ENCODE measurements at regions not wholly inside any gene's neighbourhood (a gene's known extent, or its start where the extent isn't known, plus 50 kb on each side); places are given as distances from the start of the nearest gene placed in this dataset.

DNA sequence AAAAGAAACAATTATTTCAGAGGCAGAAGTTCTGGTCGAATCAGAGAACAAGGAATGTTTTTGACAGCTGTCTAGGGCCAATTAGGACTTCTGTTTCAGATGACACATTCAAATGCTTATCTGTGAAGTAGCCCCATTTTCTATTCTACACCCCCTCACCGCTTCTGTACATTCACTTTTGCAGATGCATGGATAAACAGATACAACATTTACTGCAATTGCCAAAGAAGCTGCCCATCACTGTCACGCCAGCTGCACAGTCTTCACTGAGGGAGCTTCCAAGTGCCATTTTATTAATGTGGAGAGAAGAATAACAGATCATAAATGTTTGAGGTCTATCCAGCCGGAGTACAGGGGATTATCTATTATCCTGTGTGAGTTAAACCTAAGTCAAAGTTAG, 426.8 kb upstream of the ARID1B start:
- TF ChIP-seq, protein P1, sequence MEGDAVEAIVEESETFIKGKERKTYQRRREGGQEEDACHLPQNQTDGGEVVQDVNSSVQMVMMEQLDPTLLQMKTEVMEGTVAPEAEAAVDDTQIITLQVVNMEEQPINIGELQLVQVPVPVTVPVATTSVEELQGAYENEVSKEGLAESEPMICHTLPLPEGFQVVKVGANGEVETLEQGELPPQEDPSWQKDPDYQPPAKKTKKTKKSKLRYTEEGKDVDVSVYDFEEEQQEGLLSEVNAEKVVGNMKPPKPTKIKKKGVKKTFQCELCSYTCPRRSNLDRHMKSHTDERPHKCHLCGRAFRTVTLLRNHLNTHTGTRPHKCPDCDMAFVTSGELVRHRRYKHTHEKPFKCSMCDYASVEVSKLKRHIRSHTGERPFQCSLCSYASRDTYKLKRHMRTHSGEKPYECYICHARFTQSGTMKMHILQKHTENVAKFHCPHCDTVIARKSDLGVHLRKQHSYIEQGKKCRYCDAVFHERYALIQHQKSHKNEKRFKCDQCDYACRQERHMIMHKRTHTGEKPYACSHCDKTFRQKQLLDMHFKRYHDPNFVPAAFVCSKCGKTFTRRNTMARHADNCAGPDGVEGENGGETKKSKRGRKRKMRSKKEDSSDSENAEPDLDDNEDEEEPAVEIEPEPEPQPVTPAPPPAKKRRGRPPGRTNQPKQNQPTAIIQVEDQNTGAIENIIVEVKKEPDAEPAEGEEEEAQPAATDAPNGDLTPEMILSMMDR (IDR thresholded peaks at IDR 0.05; ENCODE audit: insufficient read depth, low read depth, low read length, missing control alignments), result no peak
- H3K4me3 ChIP-seq (ENCODE audit: low read length), result no peak overlapping the region
- no peak for DNase-seq (ENCODE audit: low read depth)

DNA sequence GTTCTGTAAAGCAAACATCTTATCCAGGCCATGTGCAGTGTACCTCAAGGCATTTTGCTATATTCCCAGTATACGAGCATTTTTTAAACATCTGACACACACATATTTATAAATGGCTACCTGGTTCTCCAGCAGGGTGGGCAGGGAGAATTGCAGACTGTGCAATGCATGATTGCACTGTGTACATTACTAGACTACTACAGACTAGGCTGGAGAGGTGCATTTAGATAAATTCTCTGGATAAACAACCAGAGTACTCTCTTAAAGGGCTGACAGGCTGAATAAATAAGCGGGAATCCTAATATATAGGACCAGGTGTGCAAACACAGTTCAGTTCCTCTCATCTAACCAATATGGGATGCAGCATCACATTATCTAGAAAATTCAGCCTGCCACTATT, 428.3 kb upstream of the ARID1B start:
- no peak overlapping the region for H3K4me3 ChIP-seq (ENCODE audit: low read length)
- no peak for DNase-seq (ENCODE audit: low read depth)
- TF ChIP-seq, protein P1 (IDR thresholded peaks at IDR 0.05; ENCODE audit: insufficient read depth, low read depth, low read length, missing control alignments), result no peak

DNA sequence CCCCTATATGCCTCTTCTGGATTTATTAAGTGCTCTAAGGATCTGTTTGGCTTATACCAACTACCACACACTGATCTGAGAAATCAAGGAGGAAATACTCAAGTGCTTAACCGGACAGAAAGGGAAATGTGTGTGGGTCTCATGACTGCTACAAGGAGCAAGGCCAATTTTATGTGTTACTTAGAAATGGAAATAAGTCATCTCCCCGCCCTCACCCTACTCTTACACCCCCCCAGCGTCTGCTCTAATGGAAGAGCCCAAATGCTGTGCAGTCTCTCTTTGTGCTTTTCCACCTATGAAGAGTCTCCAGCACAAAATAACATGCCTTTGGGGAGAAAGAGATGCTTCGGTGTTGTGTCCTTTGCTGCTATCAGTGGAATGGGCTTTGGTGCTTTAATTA, 428.8 kb upstream of the ARID1B start:
- DNase-seq (ENCODE audit: low read depth), result no peak
- no peak overlapping the region for H3K4me3 ChIP-seq (ENCODE audit: low read length)
- TF ChIP-seq, protein P1 (IDR thresholded peaks at IDR 0.05; ENCODE audit: insufficient read depth, low read depth, low read length, missing control alignments), result no peak

DNA sequence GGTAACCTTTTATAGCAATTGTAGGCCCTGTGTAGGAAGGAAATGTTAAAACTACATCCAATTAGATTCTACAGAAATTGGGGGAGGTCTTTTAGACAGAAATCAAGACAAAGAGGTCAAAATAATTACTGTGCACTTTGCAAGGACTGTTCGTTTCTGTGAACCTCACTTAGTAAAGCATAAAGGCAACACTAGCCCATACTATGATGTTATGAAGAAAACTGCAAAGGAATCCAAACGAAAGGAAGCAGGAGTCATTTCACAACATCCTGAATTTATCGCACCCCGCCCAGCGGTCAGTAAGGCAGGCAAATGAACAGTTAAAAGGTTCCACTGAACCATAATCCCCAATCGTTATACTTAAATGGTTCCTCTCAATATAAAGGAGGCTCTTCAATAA, 429.5 kb upstream of the ARID1B start:
- DNase-seq (ENCODE audit: low read depth), result no peak
- TF ChIP-seq, protein P1 (IDR thresholded peaks at IDR 0.05; ENCODE audit: insufficient read depth, low read depth, low read length, missing control alignments), result no peak
- no peak overlapping the region for H3K4me3 ChIP-seq (ENCODE audit: low read length)

DNA sequence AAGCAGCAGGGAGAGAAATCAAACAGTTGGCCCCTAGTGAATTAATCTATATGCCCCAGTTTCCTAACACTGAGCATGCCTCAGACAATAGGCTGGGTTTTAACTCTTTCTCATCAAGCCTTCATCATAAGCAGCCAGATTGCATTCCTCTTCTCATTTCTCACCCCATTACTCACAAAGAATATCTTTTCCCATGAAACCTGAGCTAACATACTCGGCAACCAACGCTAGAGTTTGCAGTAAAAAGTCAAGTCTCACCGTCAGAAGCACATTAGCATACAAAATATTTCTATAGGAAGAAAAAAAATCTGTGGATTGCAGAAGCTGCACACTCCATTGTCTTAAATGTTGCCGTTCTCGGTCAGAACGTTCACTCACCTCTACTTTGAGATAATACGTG, 429.9 kb upstream of the ARID1B start:
- TF ChIP-seq, protein P1 (IDR thresholded peaks at IDR 0.05; ENCODE audit: insufficient read depth, low read depth, low read length, missing control alignments), result no peak
- peak; percentile 5 for DNase-seq (ENCODE audit: low read depth)
- H3K4me3 ChIP-seq (ENCODE audit: low read length), result no peak overlapping the region

DNA sequence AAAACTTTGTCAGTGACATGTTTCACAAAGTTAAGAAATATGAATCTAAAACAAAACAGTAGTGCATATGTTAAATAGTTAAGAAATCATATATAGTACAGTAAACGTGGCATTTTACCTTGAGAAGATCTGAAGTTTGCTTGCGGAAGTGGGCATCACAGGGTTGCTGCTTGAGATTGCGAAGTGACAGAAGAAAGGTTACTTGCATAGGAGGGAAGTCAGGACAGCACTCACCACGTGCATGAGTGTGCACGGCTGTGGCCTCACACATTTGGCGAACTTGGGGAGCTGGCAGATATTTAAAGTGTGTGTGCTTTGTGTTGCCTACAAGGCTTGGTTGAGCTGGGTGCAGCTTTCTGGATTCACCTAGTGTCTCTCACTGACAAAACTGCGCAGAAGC, 431.5 kb upstream of the ARID1B start:
- no peak for DNase-seq (ENCODE audit: low read depth)
- H3K4me3 ChIP-seq (ENCODE audit: low read length), result no peak overlapping the region
- TF ChIP-seq, protein P1 (IDR thresholded peaks at IDR 0.05; ENCODE audit: insufficient read depth, low read depth, low read length, missing control alignments), result no peak

DNA sequence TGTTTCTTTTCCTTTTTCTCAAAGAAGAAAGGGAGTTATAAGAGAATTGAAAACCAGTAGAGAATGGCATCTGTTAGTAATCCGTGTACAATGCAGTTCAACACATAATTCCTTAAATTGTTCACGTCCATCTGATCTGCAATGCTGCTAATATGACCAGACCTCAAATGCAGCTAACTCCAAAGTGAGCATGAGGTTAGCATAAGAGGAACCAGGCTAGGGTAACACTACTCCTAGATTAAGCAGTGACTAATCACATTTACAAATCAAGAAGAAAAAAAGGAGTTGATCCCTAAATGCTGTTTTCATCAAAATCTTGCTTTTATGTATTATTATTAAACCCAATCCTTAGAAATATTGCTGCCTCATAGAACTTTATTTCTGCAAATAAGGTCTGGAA, 432.7 kb upstream of the ARID1B start:
- DNase-seq (ENCODE audit: low read depth), result no peak
- no peak overlapping the region for H3K4me3 ChIP-seq (ENCODE audit: low read length)
- TF ChIP-seq, protein P1 (IDR thresholded peaks at IDR 0.05; ENCODE audit: insufficient read depth, low read depth, low read length, missing control alignments), result no peak
